ENCODE measurements at regions not wholly inside any gene's neighbourhood (a gene's known extent, or its start where the extent isn't known, plus 50 kb on each side); places are given as distances from the start of the nearest gene placed in this dataset.

DNA sequence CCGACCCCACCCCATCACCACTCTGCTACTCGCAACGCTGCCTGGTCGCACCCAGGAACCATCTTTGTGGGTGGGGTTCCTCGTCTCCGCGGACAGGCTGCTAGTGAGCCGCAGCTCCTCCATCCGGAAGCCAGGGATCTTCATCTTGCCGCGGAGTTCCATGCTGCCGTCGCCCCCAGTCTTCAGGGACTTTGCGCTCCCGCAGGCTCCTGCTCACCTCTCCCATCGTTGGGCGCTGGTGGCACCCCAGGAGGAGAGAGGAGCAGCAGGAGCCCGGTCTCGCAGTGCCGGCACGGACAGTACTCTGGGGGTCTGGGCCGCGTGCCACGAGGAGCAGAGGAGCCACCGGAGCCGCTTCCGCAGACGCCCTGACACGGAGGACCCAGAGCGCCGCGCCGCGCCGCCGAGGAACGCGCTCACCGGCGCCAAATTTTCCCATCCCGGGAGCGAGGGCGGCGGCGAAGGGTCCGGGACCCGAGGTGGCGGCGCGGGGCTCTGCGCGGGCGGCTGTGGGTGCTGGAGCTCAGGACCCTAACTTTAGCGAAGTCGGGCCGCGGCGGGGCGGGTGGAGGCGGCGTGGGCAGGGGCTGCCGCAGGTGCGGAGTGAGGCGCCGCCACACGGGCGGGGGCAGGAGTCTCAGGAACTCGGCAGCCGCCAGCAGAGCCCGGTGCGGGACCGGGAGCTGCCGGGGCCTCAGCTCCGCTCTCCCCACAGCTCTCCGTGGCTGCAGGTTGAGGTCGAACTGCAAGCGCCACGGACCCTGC lies 750.1 kb upstream of the SORCS1 start:
- TF ChIP-seq POLR2A (IDR thresholded peaks at IDR 0.05): no peak
- TF ChIP-seq, protein P1, sequence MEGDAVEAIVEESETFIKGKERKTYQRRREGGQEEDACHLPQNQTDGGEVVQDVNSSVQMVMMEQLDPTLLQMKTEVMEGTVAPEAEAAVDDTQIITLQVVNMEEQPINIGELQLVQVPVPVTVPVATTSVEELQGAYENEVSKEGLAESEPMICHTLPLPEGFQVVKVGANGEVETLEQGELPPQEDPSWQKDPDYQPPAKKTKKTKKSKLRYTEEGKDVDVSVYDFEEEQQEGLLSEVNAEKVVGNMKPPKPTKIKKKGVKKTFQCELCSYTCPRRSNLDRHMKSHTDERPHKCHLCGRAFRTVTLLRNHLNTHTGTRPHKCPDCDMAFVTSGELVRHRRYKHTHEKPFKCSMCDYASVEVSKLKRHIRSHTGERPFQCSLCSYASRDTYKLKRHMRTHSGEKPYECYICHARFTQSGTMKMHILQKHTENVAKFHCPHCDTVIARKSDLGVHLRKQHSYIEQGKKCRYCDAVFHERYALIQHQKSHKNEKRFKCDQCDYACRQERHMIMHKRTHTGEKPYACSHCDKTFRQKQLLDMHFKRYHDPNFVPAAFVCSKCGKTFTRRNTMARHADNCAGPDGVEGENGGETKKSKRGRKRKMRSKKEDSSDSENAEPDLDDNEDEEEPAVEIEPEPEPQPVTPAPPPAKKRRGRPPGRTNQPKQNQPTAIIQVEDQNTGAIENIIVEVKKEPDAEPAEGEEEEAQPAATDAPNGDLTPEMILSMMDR (IDR thresholded peaks at IDR 0.05): no peak

Data from testis (tissue), 2 donors.